GM12873 (cell line): ENCODE measurements at regions not wholly inside any gene's neighbourhood (a gene's known extent, or its start where the extent isn't known, plus 50 kb on each side); places are given as distances from the start of the nearest gene placed in this dataset.

Source experiments
- CTCF ChIP-seq: IDR thresholded peaks from 2 replicates; pipeline ENCODE4 v1.5.1; 2012; ENCODE audit warnings: low read depth, mild to moderate bottlenecking, moderate library complexity, low read length, control low read depth; ENCODE audit not compliant: insufficient read depth; ENCODE audit errors: missing control alignments

GRCh38 chr15:29936353-29937049, 114.2 kb upstream of the TJP1 start:
- no peak for TF ChIP-seq CTCF

- no peak for TF ChIP-seq CTCF
Observed at GRCh38 chr15:29935296-29936004, 113.2 kb upstream of the TJP1 start.

GRCh38 chr15:29934251-29934650, 112.0 kb upstream of the TJP1 start:
- TF ChIP-seq CTCF, result no peak

- TF ChIP-seq CTCF, result no peak
Observed at GRCh38 chr15:29933042-29933803, 111.0 kb upstream of the TJP1 start.

- no peak for TF ChIP-seq CTCF
Observed at GRCh38 chr15:29926083-29926388, 103.8 kb upstream of the TJP1 start.

- TF ChIP-seq CTCF, result peak; percentile 63
Observed at GRCh38 chr15:29925227-29926082, 103.2 kb upstream of the TJP1 start.
